ENCODE measurements at regions not wholly inside any gene's neighbourhood (a gene's known extent, or its start where the extent isn't known, plus 50 kb on each side); places are given as distances from the start of the nearest gene placed in this dataset.

DNA sequence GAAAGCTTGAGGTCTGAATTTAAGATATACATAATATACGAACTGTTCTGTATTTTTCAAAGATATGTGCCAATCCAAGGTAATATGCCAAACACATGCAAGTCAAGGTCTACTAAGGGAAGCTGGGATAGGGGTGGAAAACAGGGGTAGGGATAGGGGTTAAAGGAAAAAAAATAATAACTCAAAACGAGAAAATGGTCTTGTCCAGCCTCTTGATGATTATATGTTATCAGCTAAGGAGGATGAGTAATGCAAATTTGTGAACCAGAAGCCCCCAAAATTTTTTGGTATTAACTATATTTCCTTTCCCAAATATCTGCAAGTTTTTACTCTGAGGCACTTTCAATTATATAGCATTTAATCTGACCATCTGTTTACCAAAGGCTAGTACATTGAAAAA is 219.3 kb downstream of the ZEB2 start:
- no peak for DNase-seq (ENCODE audit: low read depth, low spot score)
- ChIA-PET POLR2A (no interaction called here), CTCF (no interaction called here)
- no peak overlapping the region for H3K4me3 ChIP-seq (ENCODE audit: low read depth, low read length)
- TF ChIP-seq, protein P1, sequence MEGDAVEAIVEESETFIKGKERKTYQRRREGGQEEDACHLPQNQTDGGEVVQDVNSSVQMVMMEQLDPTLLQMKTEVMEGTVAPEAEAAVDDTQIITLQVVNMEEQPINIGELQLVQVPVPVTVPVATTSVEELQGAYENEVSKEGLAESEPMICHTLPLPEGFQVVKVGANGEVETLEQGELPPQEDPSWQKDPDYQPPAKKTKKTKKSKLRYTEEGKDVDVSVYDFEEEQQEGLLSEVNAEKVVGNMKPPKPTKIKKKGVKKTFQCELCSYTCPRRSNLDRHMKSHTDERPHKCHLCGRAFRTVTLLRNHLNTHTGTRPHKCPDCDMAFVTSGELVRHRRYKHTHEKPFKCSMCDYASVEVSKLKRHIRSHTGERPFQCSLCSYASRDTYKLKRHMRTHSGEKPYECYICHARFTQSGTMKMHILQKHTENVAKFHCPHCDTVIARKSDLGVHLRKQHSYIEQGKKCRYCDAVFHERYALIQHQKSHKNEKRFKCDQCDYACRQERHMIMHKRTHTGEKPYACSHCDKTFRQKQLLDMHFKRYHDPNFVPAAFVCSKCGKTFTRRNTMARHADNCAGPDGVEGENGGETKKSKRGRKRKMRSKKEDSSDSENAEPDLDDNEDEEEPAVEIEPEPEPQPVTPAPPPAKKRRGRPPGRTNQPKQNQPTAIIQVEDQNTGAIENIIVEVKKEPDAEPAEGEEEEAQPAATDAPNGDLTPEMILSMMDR (IDR thresholded peaks at IDR 0.05; ENCODE audit: insufficient read depth, low read length, missing control alignments) = no peak

DNA sequence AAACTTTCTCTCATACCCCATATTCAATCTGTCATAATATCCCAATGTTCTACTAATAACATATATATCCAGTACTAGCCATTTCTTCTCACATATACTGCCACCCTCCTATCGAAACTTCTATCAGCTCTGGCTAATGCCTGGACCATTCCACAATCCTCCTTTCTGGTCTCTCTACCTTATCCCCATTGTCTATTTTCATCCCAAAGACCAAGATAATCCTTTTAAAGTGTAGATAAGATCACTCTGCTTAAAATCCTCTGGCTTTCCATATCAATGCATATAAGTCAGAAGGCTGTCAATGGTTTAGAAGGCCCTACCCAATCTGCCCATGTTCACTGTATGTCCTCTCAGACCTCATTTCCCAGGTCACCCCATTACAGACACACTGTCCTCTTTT is 229.6 kb downstream of the ZEB2 start:
- no peak overlapping the region for H3K4me3 ChIP-seq (ENCODE audit: low read depth, low read length)
- ChIA-PET POLR2A (no interaction called here), CTCF (no interaction called here)
- DNase-seq (ENCODE audit: low read depth, low spot score) = no peak
- TF ChIP-seq, protein P1 (IDR thresholded peaks at IDR 0.05; ENCODE audit: insufficient read depth, low read length, missing control alignments) = no peak

DNA sequence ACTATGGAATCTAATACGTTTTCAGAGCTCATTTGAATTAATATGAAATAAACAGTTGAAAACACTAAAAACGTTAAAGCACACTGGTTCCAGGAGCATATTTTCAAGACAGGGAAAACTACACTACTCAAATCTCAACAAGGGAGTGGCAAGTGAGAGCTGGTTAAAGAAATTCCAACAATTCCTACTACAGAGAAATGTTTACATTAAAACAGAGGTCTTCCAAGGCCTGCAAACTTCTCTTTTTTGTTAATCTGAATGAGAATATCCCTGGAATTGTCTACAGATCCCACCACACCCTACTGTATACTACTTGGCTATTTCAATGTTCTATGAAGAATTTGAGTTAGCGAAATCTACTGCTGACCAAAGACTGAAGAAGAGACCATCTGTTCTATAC is 231.5 kb downstream of the ZEB2 start:
- TF ChIP-seq, protein P1 (IDR thresholded peaks at IDR 0.05; ENCODE audit: insufficient read depth, low read length, missing control alignments) = no peak
- ChIA-PET POLR2A (no interaction called here), CTCF (no interaction called here)
- DNase-seq (ENCODE audit: low read depth, low spot score) = peak; percentile 14
- no peak overlapping the region for H3K4me3 ChIP-seq (ENCODE audit: low read depth, low read length)

DNA sequence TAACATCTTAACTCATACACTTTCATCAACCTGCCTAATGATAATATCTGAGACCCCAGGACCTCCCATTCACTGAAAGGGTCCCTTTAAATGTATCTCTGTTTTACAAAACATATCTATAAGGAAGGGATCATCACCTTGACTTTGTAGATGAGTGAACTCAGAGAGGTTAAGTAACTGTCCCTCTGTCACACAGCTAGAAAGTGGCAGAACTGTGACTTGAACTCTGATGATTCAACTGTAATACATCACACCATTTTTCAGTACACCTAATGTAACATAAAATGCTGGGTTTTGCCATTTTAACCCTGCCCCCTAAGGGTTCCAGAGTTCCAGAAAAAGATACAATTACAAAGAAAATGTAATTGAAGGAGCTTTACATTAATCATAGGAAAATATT is 234.6 kb downstream of the ZEB2 start:
- H3K4me3 ChIP-seq (ENCODE audit: low read depth, low read length) = no peak overlapping the region
- POLR2A ChIA-PET = interaction anchor here (0.6 kb wide), 1 partner anchor 30 kb away, joined by 3 read pairs; no protein-coding TSS in a partner anchor

DNA sequence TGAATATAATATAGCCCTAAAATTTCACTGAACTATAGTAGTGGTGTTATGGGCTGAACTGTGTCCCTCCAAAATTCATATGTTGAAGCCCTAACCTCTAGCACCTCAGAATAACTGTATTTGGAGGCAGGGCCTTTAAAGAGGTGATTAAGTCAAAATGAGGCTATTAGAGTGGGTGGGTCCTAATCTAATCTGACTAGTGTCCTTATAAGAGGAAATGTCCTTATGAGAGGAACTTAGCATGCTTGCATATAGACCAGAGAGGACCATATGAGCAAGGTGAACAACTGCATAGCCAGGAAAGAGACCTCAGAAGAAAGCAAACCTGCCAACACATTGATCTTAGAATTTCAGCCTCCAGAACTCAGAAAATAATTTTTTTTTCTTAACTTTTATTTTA is 238.4 kb downstream of the ZEB2 start:
- no peak overlapping the region for H3K4me3 ChIP-seq (ENCODE audit: low read depth, low read length)
- no peak for DNase-seq (ENCODE audit: low read depth, low spot score)
- ChIA-PET CTCF (no interaction called here), POLR2A (no interaction called here)
- TF ChIP-seq, protein P1 (IDR thresholded peaks at IDR 0.05; ENCODE audit: insufficient read depth, low read length, missing control alignments) = no peak

More for the DNA sequence above, 234.6 kb downstream of the ZEB2 start:
- DNase-seq (ENCODE audit: low read depth, low spot score) = no peak
- CTCF ChIA-PET = no interaction called here
- TF ChIP-seq, protein P1 (IDR thresholded peaks at IDR 0.05; ENCODE audit: insufficient read depth, low read length, missing control alignments) = no peak

DNA sequence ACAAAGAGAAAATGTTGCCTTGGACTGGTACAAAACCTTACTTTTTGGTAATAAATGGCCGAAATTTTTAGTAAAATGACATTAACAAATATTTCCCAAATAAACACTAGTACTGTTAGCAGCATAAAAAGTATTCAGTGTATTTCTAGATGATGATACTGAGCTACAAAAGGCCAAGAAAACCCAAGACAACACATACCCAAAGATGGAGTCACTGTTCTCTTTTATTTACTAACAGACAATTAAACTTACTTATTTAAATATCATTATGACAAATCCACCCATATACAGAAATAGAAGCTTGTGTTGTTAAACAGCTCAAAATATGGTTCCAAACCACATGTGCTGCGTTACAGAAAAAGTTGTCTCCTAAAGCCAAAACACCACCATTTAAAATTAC is 239.9 kb downstream of the ZEB2 start:
- no peak overlapping the region for H3K4me3 ChIP-seq (ENCODE audit: low read depth, low read length)
- TF ChIP-seq, protein P1 (IDR thresholded peaks at IDR 0.05; ENCODE audit: insufficient read depth, low read length, missing control alignments) = no peak
- ChIA-PET CTCF (no interaction called here), POLR2A (no interaction called here)
- DNase-seq (ENCODE audit: low read depth, low spot score) = no peak

Measured in AG04449 (cell line).